RKO (cell line): ENCODE measurements at regions not wholly inside any gene's neighbourhood (a gene's known extent, or its start where the extent isn't known, plus 50 kb on each side); places are given as distances from the start of the nearest gene placed in this dataset.

Experiments
- DNase-seq: peaks from one replicate; pipeline ENCODE4 v3.0.0-alpha.2; 2016; ENCODE audit warnings: low spot score

DNA sequence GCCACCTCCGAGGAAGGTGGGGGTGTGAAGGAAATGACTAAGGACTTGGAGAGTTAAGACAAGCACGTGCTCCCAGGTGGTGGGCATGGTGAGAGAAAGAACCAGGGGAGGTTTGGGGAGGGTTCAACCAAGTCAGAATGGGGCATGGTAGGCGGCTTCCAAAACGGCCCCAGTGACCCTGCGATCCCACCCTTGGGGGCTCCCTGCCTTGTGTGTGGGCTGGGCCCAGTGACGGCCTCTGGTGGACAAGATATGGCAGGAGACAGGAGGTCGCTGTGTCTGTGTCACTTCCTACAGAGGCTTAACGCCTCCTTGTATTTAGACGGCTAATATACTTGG, 51.3 kb upstream of the IRX4 start:
- DNase-seq = no peak

DNA sequence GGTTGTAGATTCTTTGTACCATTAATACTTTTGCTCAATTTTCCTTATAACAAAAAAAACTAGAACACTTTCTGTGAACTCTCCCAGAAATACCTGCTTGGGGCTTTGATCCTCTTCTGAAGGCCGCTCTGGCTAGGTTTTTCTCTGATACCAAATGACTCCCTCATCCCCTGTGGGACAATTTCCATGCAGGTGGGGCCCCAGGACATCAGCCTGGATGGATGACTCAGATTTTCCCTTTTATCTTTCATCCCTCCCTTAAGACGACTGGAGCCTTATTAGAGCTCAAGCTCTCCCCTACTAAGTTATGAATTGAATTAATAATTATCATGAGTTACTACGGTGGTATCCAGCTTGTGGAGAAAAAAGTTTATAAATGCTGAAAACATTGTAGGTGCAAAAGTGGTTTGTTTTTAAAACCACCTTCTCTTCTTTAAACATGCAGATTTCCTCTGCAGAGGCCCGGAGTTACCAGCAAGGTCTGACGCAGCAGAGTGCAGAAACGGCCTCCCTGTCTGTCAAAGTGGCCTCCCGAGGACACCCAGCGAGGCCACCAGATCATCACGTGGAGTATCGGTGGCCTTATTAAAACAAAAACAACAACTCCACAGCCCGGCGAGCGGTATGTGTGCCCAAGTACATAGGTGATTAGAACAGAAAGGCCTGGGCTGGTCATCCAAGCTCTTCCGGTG, 50.8 kb upstream of the IRX4 start:
- no peak for DNase-seq
